Activated B cell treated with CpG ODN at 0.5 μM for 24 hours (primary cell): ENCODE measurements at regions not wholly inside any gene's neighbourhood (a gene's known extent, or its start where the extent isn't known, plus 50 kb on each side); places are given as distances from the start of the nearest gene placed in this dataset.

ENCODE experiments used
- ATAC-seq: fragments of 200-7000 bp; cut with Tn5 transposase; one replicate; pipeline ENCODE4 v1.10.0; 2021; ENCODE audit warnings: low read depth, mild to moderate bottlenecking, moderate library complexity
- CTCF ChIA-PET: fragments of 350-600 bp; sonication (Branson Sonifier 250); formaldehyde crosslinking; loops from one replicate; lab custom pipeline; 2021; ENCODE audit warnings: antibody characterized with exemption; lab: Charles Lee
- POLR2A ChIA-PET: fragments of 350-600 bp; sonication (Branson Sonifier 250); formaldehyde crosslinking; loops from one replicate; lab custom pipeline; 2021; ENCODE audit warnings: antibody characterized with exemption; lab: Charles Lee
- DNase-seq: peaks from one replicate; pipeline ENCODE4 v3.0.0; 2022
- H3K27ac Mint-ChIP-seq: one replicate; pipeline ENCODE4 v1.8.0; 2020; ENCODE audit warnings: mixed read lengths
- H3K27me3 Mint-ChIP-seq: one replicate; pipeline ENCODE4 v1.8.0; 2021; ENCODE audit warnings: mixed read lengths
- H3K36me3 Mint-ChIP-seq: one replicate; pipeline ENCODE4 v1.8.0; 2021; ENCODE audit warnings: low read depth, mixed read lengths
- H3K4me1 Mint-ChIP-seq: one replicate; pipeline ENCODE4 v1.8.0; 2021; ENCODE audit warnings: mixed read lengths
- H3K4me3 Mint-ChIP-seq: one replicate; pipeline ENCODE4 v1.8.0; 2020; ENCODE audit warnings: mild to moderate bottlenecking, mixed read lengths
- H3K9me3 Mint-ChIP-seq: one replicate; pipeline ENCODE4 v1.8.0; 2020; ENCODE audit warnings: mixed read lengths
- intact Hi-C: fragments of 100-400 bp; cut with micrococcal nuclease; formaldehyde crosslinking; loops from one replicate; pipeline ENCODE4 v1.15.1; 2024
- TF ChIP-seq, protein P1 (sequence below): fragments of 200-600 bp; IDR thresholded peaks from one replicate; pipeline ENCODE4 v1.8.0; 2022; ENCODE audit warnings: antibody characterized with exemption, mild to moderate bottlenecking

DNA sequence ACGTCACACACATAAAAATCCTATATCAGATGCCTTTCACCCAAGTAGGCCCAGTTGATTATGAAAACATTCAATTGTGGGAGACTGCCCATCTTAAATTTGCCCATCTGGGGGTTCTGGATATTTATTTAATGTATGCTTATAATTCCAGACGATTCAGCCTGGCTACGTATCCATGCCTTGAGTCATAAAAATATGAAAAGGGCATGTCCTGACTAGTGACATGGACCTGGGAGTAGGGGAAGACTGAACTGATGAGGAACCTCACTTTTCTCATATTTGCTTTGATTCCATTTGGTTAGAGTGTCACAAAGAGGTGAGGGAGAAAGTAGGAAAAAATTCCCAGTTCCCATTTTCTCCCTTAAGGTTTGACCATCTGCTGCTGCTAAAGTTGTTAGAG lies 122.5 kb upstream of the GNAO1 start:
- Mint-ChIP-seq H3K4me1 (no peaks in the 10 kb centered on the region), H3K36me3 (no peaks in the 10 kb centered on the region), H3K4me3 (no peak overlapping the region), H3K27me3 (peaks cover 9% of the 10 kb centered on the region), H3K27ac (no peak overlapping the region), H3K9me3 (no peaks in the 10 kb centered on the region)
- TF ChIP-seq, protein P1, sequence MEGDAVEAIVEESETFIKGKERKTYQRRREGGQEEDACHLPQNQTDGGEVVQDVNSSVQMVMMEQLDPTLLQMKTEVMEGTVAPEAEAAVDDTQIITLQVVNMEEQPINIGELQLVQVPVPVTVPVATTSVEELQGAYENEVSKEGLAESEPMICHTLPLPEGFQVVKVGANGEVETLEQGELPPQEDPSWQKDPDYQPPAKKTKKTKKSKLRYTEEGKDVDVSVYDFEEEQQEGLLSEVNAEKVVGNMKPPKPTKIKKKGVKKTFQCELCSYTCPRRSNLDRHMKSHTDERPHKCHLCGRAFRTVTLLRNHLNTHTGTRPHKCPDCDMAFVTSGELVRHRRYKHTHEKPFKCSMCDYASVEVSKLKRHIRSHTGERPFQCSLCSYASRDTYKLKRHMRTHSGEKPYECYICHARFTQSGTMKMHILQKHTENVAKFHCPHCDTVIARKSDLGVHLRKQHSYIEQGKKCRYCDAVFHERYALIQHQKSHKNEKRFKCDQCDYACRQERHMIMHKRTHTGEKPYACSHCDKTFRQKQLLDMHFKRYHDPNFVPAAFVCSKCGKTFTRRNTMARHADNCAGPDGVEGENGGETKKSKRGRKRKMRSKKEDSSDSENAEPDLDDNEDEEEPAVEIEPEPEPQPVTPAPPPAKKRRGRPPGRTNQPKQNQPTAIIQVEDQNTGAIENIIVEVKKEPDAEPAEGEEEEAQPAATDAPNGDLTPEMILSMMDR: no peak
- ChIA-PET POLR2A (no interaction called here), CTCF (no interaction called here)
- intact Hi-C loops: no loop called here
- DNase-seq: no peak
- no peak for ATAC-seq

DNA sequence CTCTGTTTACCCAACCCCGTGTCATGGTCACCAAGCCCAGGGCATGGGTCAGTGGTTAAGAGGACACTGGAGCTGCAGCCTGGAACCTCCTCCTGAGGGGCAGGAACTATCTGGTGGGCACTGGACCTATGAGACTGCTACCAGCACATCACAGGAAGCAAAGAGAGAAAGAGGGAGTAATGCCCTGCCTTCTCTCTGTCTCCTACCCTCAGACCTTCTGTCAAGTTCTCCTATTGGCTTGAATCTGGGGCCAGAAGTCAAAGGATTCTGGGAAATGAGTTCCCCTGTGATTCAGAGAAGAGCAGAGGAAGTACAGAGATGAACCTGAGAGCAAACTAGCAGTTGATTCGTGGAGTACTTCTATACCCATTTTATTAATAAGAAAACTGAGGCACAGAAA lies 123.0 kb upstream of the GNAO1 start:
- TF ChIP-seq, protein P1: no peak
- Mint-ChIP-seq H3K4me3 (no peak overlapping the region), H3K27ac (no peak overlapping the region), H3K9me3 (no peaks in the 10 kb centered on the region), H3K36me3 (no peaks in the 10 kb centered on the region), H3K4me1 (no peaks in the 10 kb centered on the region), H3K27me3 (peaks cover 6% of the 10 kb centered on the region)
- no peak for ATAC-seq
- ChIA-PET POLR2A (no interaction called here), CTCF (no interaction called here)
- no peak for DNase-seq
- intact Hi-C loops: no loop called here

DNA sequence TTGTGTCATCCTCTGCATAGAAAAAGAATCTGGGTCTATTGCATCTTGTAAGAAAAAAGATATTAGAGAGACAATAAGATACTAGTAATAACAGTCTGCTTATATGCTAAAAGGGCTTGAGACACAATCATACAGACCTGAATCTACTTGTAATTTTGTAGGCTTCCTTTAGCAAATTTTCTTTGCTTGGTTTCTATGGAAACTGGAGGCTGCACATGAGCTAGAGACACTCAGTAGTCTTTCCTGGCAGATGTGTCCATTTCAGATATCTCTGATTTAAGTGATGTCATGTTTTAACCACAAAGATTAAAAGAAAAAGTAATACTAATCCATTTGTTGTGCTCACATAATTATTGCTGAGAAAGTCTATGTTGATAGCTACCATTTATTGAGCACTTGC lies 123.9 kb upstream of the GNAO1 start:
- H3K27me3 Mint-ChIP-seq: peaks cover 3% of the 10 kb centered on the region
- ChIA-PET CTCF (no interaction called here), POLR2A (no interaction called here)
- no peaks in the 10 kb centered on the region for H3K36me3 Mint-ChIP-seq
- DNase-seq (no peak), ATAC-seq (no peak)
- H3K4me1 Mint-ChIP-seq: no peaks in the 10 kb centered on the region
- intact Hi-C loops: no loop called here
- TF ChIP-seq, protein P1: no peak
- H3K4me3 Mint-ChIP-seq: no peak overlapping the region
- no peak overlapping the region for H3K27ac Mint-ChIP-seq
- no peaks in the 10 kb centered on the region for H3K9me3 Mint-ChIP-seq

DNA sequence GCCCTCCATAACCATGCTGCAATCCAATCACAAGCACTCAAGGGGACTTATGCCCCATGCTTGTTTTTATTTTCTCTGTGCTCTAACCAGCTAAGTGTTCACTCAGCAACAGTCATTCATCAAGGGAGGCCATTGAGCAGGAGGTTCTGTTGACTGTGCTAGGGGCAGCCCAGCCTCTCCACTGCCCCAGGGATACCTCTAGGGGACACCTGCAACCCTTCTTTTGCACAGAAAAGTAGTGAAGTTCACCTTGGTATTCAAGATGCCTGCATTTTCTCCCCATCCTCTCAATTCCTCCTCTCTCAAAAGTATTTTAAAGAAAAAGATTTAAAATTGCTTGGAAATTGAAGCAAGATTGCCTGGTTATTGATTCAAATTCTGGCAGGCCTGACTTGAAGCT lies 124.7 kb upstream of the GNAO1 start:
- Mint-ChIP-seq H3K4me1 (no peaks in the 10 kb centered on the region), H3K4me3 (no peak overlapping the region), H3K36me3 (no peaks in the 10 kb centered on the region), H3K27me3 (no peaks in the 10 kb centered on the region), H3K9me3 (no peaks in the 10 kb centered on the region), H3K27ac (no peak overlapping the region)
- intact Hi-C loops: no loop called here
- no peak for ATAC-seq
- ChIA-PET CTCF (no interaction called here), POLR2A (no interaction called here)
- TF ChIP-seq, protein P1: no peak
- DNase-seq: no peak

DNA sequence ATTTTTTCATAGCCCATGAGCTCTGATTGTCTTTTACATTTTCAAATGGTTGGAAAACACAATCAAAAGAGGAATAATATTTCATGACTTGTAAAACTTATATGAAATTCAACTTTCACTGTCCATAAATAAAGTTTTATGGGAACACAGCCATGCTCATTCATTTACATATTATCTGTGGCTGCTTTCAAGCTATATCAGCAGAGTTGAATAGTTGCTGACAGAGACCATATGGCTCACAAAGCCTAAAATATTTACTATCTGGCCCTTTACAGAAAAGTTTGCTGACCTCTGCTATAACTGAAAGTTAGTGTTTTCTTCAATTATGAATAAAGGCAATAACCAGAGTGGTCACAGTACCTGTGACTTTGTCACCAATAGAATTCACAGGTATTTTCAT lies 128.2 kb upstream of the GNAO1 start:
- H3K36me3 Mint-ChIP-seq: no peaks in the 10 kb centered on the region
- intact Hi-C loops: no loop called here
- no peak for DNase-seq
- peaks cover 2% of the 10 kb centered on the region for H3K27me3 Mint-ChIP-seq
- H3K27ac Mint-ChIP-seq: no peak overlapping the region
- no peak overlapping the region for H3K4me3 Mint-ChIP-seq
- TF ChIP-seq, protein P1: no peak
- ChIA-PET CTCF (no interaction called here), POLR2A (no interaction called here)
- no peak for ATAC-seq
- H3K9me3 Mint-ChIP-seq: no peaks in the 10 kb centered on the region
- H3K4me1 Mint-ChIP-seq: no peaks in the 10 kb centered on the region
